WTC11 (cell line): ENCODE measurements at regions not wholly inside any gene's neighbourhood (a gene's known extent, or its start where the extent isn't known, plus 50 kb on each side); places are given as distances from the start of the nearest gene placed in this dataset.

ENCODE experiments used
- ATAC-seq: fragments of 200-7000 bp; cut with Tn5 transposase; 2 replicates; pipeline ENCODE4 v1.10.0; 2021; ENCODE audit warnings: mild to moderate bottlenecking, moderate library complexity
- CTCF ChIA-PET: fragments of 300-600 bp; sonication (Branson Sonifier 250); formaldehyde crosslinking; loops from one replicate; lab custom pipeline; 2021; ENCODE audit warnings: antibody characterized with exemption; lab: Charles Lee
- POLR2A ChIA-PET: fragments of 350-600 bp; sonication (Branson Sonifier 250); formaldehyde crosslinking; loops from one replicate; lab custom pipeline; 2021; ENCODE audit warnings: antibody characterized with exemption; lab: Charles Lee
- DNase-seq: peaks from one replicate; pipeline ENCODE4 v3.0.0; 2021; ENCODE audit warnings: low spot score
- H3K27ac Mint-ChIP-seq: 2 replicates; pipeline ENCODE4 v1.8.0; 2021; ENCODE audit warnings: mixed read lengths
- H3K27me3 Mint-ChIP-seq: 2 replicates; pipeline ENCODE4 v1.8.0; 2021; ENCODE audit warnings: low read depth, mild to moderate bottlenecking, moderate library complexity, mixed read lengths
- H3K36me3 Mint-ChIP-seq: 2 replicates; pipeline ENCODE4 v1.8.0; 2021; ENCODE audit warnings: mixed read lengths
- H3K4me1 Mint-ChIP-seq: 2 replicates; pipeline ENCODE4 v1.8.0; 2022; ENCODE audit warnings: mixed read lengths
- H3K4me3 Mint-ChIP-seq: 2 replicates; pipeline ENCODE4 v1.8.0; 2021; ENCODE audit warnings: mild to moderate bottlenecking, moderate library complexity, mixed read lengths
- H3K9me3 Mint-ChIP-seq: 2 replicates; pipeline ENCODE4 v1.8.0; 2021; ENCODE audit warnings: mixed read lengths
- ATF1 ChIP-seq: sonication (generic); formaldehyde crosslinking; IDR thresholded peaks from 2 replicates; pipeline ENCODE4 v1.8.1; 2023; ENCODE audit warnings: mild to moderate bottlenecking, moderate library complexity, missing genetic modification reagents
- CBFB ChIP-seq: sonication (generic); formaldehyde crosslinking; IDR thresholded peaks from 2 replicates; pipeline ENCODE4 v1.8.1; 2022; ENCODE audit warnings: mild to moderate bottlenecking, low read depth, missing genetic modification reagents
- CREB1 ChIP-seq: sonication (generic); formaldehyde crosslinking; IDR thresholded peaks from 2 replicates; pipeline ENCODE4 v1.8.0; 2023; ENCODE audit warnings: mild to moderate bottlenecking, missing genetic modification reagents
- CREM ChIP-seq: sonication (generic); formaldehyde crosslinking; IDR thresholded peaks from 2 replicates; pipeline ENCODE4 v1.8.1; 2022; ENCODE audit warnings: mild to moderate bottlenecking, missing genetic modification reagents, moderate library complexity
- EMX1 ChIP-seq: fragments of 250-450 bp; sonication (Bioruptor Pico); IDR thresholded peaks from 2 replicates; pipeline ENCODE4 v1.8.0; 2021; ENCODE audit warnings: mild to moderate bottlenecking
- ERG ChIP-seq: fragments of 250-450 bp; sonication (Bioruptor Pico); IDR thresholded peaks from 2 replicates; pipeline ENCODE4 v1.8.0; 2021; ENCODE audit warnings: mild to moderate bottlenecking
- ESRRA ChIP-seq: sonication (generic); formaldehyde crosslinking; IDR thresholded peaks from 2 replicates; pipeline ENCODE4 v1.8.1; 2022; ENCODE audit warnings: mild to moderate bottlenecking, missing genetic modification reagents, borderline replicate concordance
- FOXP4 ChIP-seq: sonication (generic); formaldehyde crosslinking; IDR thresholded peaks from 2 replicates; pipeline ENCODE4 v1.8.0; 2022; ENCODE audit warnings: mild to moderate bottlenecking, missing genetic modification reagents
- GRHL2 ChIP-seq: fragments of 250-450 bp; sonication (Bioruptor Pico); IDR thresholded peaks from 2 replicates; pipeline ENCODE4 v1.8.0; 2022; ENCODE audit warnings: mild to moderate bottlenecking, moderate library complexity; ENCODE audit not compliant: insufficient replicate concordance, severe bottlenecking
- JUN ChIP-seq: sonication (generic); formaldehyde crosslinking; IDR thresholded peaks from 2 replicates; pipeline ENCODE4 v1.8.0; 2023; ENCODE audit warnings: mild to moderate bottlenecking, missing genetic modification reagents
- KAT7 ChIP-seq: sonication (generic); formaldehyde crosslinking; IDR thresholded peaks from 2 replicates; pipeline ENCODE4 v1.8.1; 2023; ENCODE audit warnings: missing genetic modification reagents, mild to moderate bottlenecking, borderline replicate concordance
- MXD4 ChIP-seq: fragments of 250-450 bp; sonication (Bioruptor Pico); IDR thresholded peaks from 2 replicates; pipeline ENCODE4 v1.8.0; 2021; ENCODE audit warnings: mild to moderate bottlenecking, moderate library complexity, borderline replicate concordance
- NFE2L1 ChIP-seq: sonication (generic); formaldehyde crosslinking; IDR thresholded peaks from 2 replicates; pipeline ENCODE4 v1.8.1; 2023; ENCODE audit warnings: missing genetic modification reagents
- NFYB ChIP-seq: sonication (generic); formaldehyde crosslinking; conservative IDR thresholded peaks from 2 replicates; pipeline ENCODE4 v1.8.0; 2022; ENCODE audit warnings: low read depth, missing genetic modification reagents
- NR1H2 ChIP-seq: sonication (generic); formaldehyde crosslinking; IDR thresholded peaks from 2 replicates; pipeline ENCODE4 v1.9.0; 2021; ENCODE audit warnings: mild to moderate bottlenecking, moderate library complexity, missing genetic modification reagents
- OVOL2 ChIP-seq: fragments of 250-450 bp; sonication (Bioruptor Pico); IDR thresholded peaks from 2 replicates; pipeline ENCODE4 v1.9.0; 2021; ENCODE audit warnings: mild to moderate bottlenecking, borderline replicate concordance
- RORB ChIP-seq: fragments of 250-450 bp; sonication (Bioruptor Pico); IDR thresholded peaks from 2 replicates; pipeline ENCODE4 v1.9.0; 2021; ENCODE audit warnings: mild to moderate bottlenecking
- SMAD4 ChIP-seq: sonication (generic); formaldehyde crosslinking; IDR thresholded peaks from 2 replicates; pipeline ENCODE4 v1.8.0; 2022; ENCODE audit warnings: mild to moderate bottlenecking, missing genetic modification reagents
- SOX15 ChIP-seq: fragments of 250-450 bp; sonication (Bioruptor Pico); IDR thresholded peaks from 2 replicates; pipeline ENCODE4 v1.9.0; 2021; ENCODE audit warnings: mild to moderate bottlenecking
- USF2 ChIP-seq: sonication (generic); formaldehyde crosslinking; IDR thresholded peaks from 2 replicates; pipeline ENCODE4 v1.8.1; 2023; ENCODE audit warnings: mild to moderate bottlenecking, missing genetic modification reagents, moderate library complexity
- ZBTB43 ChIP-seq: sonication (generic); formaldehyde crosslinking; IDR thresholded peaks from 2 replicates; pipeline ENCODE4 v1.8.1; 2023; ENCODE audit warnings: mild to moderate bottlenecking, missing genetic modification reagents
- ZNF263 ChIP-seq: sonication (generic); formaldehyde crosslinking; IDR thresholded peaks from 2 replicates; pipeline ENCODE4 v1.8.1; 2022; ENCODE audit warnings: low read depth, mild to moderate bottlenecking, moderate library complexity, missing genetic modification reagents
- TF ChIP-seq, protein P1 (sequence below): sonication (generic); formaldehyde crosslinking; IDR thresholded peaks from 2 replicates; pipeline ENCODE4 v1.8.1; 2022; ENCODE audit warnings: missing genetic modification reagents, borderline replicate concordance
- TF ChIP-seq, protein P2 (sequence below): sonication (generic); formaldehyde crosslinking; IDR thresholded peaks from 2 replicates; pipeline ENCODE4 v1.8.0; 2023; ENCODE audit warnings: mild to moderate bottlenecking, missing genetic modification reagents
- TF ChIP-seq, protein P3 (sequence below): sonication (generic); formaldehyde crosslinking; conservative IDR thresholded peaks from 2 replicates; pipeline ENCODE4 v1.8.1; 2022; ENCODE audit warnings: mild to moderate bottlenecking, missing genetic modification reagents

GRCh38 chr4:115749404-115749803 lies 636.0 kb upstream of the NDST4 start (continued):
- TF ChIP-seq ZBTB43 (CRISPR knock-in tag), result no peak
- no peak for TF ChIP-seq CREM (CRISPR knock-in tag)
- TF ChIP-seq RORB (CRISPR knock-in tag), result no peak
- no peak for TF ChIP-seq CBFB (CRISPR knock-in tag)
- TF ChIP-seq NR1H2, result no peak
- no peak for TF ChIP-seq SOX15
- no peak for TF ChIP-seq EMX1 (CRISPR knock-in tag)
- no peak for TF ChIP-seq ZNF263 (CRISPR knock-in tag)

- Mint-ChIP-seq H3K9me3 (no peaks in the 10 kb centered on the region), H3K36me3 (no peaks in the 10 kb centered on the region), H3K4me3 (no peak overlapping the region), H3K4me1 (no peaks in the 10 kb centered on the region), H3K27me3 (no peaks in the 10 kb centered on the region; the same call in 1 of the 2 replicates), H3K27ac (no peak overlapping the region)
- DNase-seq (no peak), ATAC-seq (no peak)
- ChIA-PET POLR2A (no interaction called here), CTCF (no interaction called here)
- TF ChIP-seq, protein P1, sequence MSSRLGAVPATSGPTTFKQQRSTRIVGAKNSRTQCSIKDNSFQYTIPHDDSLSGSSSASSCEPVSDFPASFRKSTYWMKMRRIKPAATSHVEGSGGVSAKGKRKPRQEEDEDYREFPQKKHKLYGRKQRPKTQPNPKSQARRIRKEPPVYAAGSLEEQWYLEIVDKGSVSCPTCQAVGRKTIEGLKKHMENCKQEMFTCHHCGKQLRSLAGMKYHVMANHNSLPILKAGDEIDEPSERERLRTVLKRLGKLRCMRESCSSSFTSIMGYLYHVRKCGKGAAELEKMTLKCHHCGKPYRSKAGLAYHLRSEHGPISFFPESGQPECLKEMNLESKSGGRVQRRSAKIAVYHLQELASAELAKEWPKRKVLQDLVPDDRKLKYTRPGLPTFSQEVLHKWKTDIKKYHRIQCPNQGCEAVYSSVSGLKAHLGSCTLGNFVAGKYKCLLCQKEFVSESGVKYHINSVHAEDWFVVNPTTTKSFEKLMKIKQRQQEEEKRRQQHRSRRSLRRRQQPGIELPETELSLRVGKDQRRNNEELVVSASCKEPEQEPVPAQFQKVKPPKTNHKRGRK (CRISPR knock-in tag), result no peak
- TF ChIP-seq ESRRA (CRISPR knock-in tag) (no peak), SMAD4 (no peak), USF2 (CRISPR knock-in tag) (no peak), OVOL2 (no peak), GRHL2 (no peak), MXD4 (CRISPR knock-in tag) (no peak), NFYB (CRISPR knock-in tag) (no peak), CREB1 (no peak), KAT7 (CRISPR knock-in tag) (no peak), JUN (no peak), FOXP4 (no peak), ERG (no peak), CBFB (CRISPR knock-in tag) (no peak), ATF1 (no peak), NFE2L1 (CRISPR knock-in tag) (no peak)
- TF ChIP-seq, protein P2, sequence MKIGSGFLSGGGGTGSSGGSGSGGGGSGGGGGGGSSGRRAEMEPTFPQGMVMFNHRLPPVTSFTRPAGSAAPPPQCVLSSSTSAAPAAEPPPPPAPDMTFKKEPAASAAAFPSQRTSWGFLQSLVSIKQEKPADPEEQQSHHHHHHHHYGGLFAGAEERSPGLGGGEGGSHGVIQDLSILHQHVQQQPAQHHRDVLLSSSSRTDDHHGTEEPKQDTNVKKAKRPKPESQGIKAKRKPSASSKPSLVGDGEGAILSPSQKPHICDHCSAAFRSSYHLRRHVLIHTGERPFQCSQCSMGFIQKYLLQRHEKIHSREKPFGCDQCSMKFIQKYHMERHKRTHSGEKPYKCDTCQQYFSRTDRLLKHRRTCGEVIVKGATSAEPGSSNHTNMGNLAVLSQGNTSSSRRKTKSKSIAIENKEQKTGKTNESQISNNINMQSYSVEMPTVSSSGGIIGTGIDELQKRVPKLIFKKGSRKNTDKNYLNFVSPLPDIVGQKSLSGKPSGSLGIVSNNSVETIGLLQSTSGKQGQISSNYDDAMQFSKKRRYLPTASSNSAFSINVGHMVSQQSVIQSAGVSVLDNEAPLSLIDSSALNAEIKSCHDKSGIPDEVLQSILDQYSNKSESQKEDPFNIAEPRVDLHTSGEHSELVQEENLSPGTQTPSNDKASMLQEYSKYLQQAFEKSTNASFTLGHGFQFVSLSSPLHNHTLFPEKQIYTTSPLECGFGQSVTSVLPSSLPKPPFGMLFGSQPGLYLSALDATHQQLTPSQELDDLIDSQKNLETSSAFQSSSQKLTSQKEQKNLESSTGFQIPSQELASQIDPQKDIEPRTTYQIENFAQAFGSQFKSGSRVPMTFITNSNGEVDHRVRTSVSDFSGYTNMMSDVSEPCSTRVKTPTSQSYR, result no peak
- TF ChIP-seq, protein P3, sequence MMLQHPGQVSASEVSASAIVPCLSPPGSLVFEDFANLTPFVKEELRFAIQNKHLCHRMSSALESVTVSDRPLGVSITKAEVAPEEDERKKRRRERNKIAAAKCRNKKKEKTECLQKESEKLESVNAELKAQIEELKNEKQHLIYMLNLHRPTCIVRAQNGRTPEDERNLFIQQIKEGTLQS, result no peak
Observed at GRCh38 chr4:115740806-115741205, 627.4 kb upstream of the NDST4 start.
